8988T (cell line): ENCODE measurements at regions not wholly inside any gene's neighbourhood (a gene's known extent, or its start where the extent isn't known, plus 50 kb on each side); places are given as distances from the start of the nearest gene placed in this dataset.

Experiments used
- DNase-seq: peaks from one replicate; pipeline ENCODE4 v3.0.0; 2011

GRCh38 chr6:145003145-145003544 is 718.0 kb downstream of the UTRN start:
- DNase-seq: no peak

GRCh38 chr6:145006914-145007313 is 721.8 kb downstream of the UTRN start:
- DNase-seq: no peak

- DNase-seq: no peak
These were observed 723.6 kb downstream of the UTRN start for GRCh38 chr6:145008715-145009114.

- DNase-seq: no peak
These were observed 724.6 kb downstream of the UTRN start for GRCh38 chr6:145009711-145010110.

- DNase-seq: no peak
These were observed 723.2 kb downstream of the EPM2A start for GRCh38 chr6:145012039-145012662.

GRCh38 chr6:145015739-145016558 is 719.4 kb downstream of the EPM2A start:
- DNase-seq: peak; percentile 21

- no peak for DNase-seq
These were observed 718.3 kb downstream of the EPM2A start for GRCh38 chr6:145017051-145017450.

- DNase-seq: no peak
These were observed 717.8 kb downstream of the EPM2A start for GRCh38 chr6:145017516-145017915.

- DNase-seq: no peak
These were observed 717.3 kb downstream of the EPM2A start for GRCh38 chr6:145018027-145018426.

- no peak for DNase-seq
These were observed 715.2 kb downstream of the EPM2A start for GRCh38 chr6:145020114-145020513.

- DNase-seq: no peak
These were observed 714.8 kb downstream of the EPM2A start for GRCh38 chr6:145020543-145020942.

GRCh38 chr6:145022199-145022796 is 713.0 kb downstream of the EPM2A start:
- DNase-seq: no peak

- DNase-seq: no peak
These were observed 712.1 kb downstream of the EPM2A start for GRCh38 chr6:145023116-145023726.

GRCh38 chr6:145025488-145025887 is 709.8 kb downstream of the EPM2A start:
- no peak for DNase-seq

- DNase-seq: no peak
These were observed 709.0 kb downstream of the EPM2A start for GRCh38 chr6:145026267-145026679.

- peak; percentile 15 for DNase-seq
These were observed 707.0 kb downstream of the EPM2A start for GRCh38 chr6:145028144-145028818.

GRCh38 chr6:145031001-145031400 is 704.3 kb downstream of the EPM2A start:
- no peak for DNase-seq

- no peak for DNase-seq
These were observed 703.4 kb downstream of the EPM2A start for GRCh38 chr6:145031962-145032361.

GRCh38 chr6:145032562-145033145 is 702.7 kb downstream of the EPM2A start:
- DNase-seq: no peak

- no peak for DNase-seq
These were observed 700.7 kb downstream of the EPM2A start for GRCh38 chr6:145034664-145035063.

- DNase-seq: no peak
These were observed 699.1 kb downstream of the EPM2A start for GRCh38 chr6:145036236-145036635.

- DNase-seq: no peak
These were observed 698.3 kb downstream of the EPM2A start for GRCh38 chr6:145036848-145037567.
